GM12865 (cell line): ENCODE measurements at regions not wholly inside any gene's neighbourhood (a gene's known extent, or its start where the extent isn't known, plus 50 kb on each side); places are given as distances from the start of the nearest gene placed in this dataset.

Experiments used
- DNase-seq: peaks from one replicate; pipeline ENCODE4 v3.0.0; 2010; ENCODE audit warnings: low read depth
- H3K4me3 ChIP-seq: 2 replicates; pipeline ENCODE4 v1.5.1; 2011; ENCODE audit warnings: mild to moderate bottlenecking, low read depth, low read length, control low read depth
- TF ChIP-seq, protein P1 (sequence below): IDR thresholded peaks from 2 replicates; pipeline ENCODE4 v1.5.1; 2011; ENCODE audit warnings: low read length, control low read depth, low read depth, inconsistent platforms; ENCODE audit not compliant: insufficient read depth; ENCODE audit errors: missing control alignments

DNA sequence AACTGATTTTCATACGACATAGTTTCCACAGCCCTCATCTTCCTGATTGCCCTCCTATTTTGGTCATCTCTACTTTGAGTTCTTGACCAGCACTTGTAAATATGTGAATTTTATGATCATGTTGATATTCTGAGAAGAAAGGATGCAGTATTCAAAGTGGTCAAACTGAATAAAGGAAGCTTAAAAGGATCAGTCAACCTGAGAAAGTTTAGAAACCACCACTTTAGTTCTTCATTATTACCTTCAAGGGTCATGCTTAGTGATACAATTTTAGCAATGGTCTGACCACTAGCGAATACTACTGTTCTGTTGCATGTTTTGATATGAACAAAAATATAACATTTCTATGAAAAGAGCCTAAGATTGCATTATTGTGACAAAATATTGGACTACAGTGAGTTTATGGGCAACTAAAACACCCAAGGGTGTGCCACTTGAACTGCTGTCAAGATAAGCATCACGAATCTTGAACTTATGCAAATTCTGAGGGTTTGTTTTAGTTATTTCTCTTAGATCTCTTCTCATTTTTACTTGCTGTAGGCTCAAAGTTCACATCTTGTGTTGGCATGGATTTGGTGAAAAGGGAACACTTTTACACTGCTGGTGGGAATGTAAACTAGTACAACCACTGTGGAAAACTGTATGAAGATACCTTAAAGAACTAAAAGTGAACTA lies 247.7 kb downstream of the IPMK start:
- H3K4me3 ChIP-seq: no peak overlapping the region
- DNase-seq: no peak
- TF ChIP-seq, protein P1, sequence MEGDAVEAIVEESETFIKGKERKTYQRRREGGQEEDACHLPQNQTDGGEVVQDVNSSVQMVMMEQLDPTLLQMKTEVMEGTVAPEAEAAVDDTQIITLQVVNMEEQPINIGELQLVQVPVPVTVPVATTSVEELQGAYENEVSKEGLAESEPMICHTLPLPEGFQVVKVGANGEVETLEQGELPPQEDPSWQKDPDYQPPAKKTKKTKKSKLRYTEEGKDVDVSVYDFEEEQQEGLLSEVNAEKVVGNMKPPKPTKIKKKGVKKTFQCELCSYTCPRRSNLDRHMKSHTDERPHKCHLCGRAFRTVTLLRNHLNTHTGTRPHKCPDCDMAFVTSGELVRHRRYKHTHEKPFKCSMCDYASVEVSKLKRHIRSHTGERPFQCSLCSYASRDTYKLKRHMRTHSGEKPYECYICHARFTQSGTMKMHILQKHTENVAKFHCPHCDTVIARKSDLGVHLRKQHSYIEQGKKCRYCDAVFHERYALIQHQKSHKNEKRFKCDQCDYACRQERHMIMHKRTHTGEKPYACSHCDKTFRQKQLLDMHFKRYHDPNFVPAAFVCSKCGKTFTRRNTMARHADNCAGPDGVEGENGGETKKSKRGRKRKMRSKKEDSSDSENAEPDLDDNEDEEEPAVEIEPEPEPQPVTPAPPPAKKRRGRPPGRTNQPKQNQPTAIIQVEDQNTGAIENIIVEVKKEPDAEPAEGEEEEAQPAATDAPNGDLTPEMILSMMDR: no peak

DNA sequence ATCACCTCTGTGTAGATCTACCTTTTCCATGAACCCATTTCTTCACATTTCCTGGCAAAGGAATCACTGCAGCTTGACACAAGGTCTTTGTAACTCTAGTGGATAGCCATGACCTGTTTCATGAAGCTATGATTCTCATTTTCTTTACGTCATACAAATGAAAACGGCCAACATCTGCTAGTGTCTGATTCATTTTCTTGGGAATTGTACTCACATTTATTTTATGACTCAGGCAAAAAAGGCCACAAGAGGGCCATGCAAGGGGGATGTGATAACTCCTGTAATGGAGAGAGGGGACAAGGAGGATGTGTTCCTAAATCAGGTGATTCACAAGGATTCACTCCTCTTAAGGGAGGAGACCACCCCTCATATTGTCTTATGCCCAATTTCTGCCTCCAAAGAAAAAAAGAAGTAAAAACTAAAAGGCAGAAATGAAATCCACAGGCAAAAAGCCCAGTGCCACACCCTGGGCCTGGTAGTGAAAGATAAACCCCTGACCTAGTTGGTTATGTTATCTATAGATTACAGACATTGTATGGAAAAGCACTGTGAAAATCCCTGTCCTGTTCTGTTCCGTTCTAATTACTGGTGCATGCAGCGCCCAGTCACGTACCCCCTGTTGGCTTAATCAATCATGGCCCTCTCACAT lies 249.9 kb downstream of the IPMK start:
- TF ChIP-seq, protein P1: no peak
- no peak overlapping the region for H3K4me3 ChIP-seq
- no peak for DNase-seq

DNA sequence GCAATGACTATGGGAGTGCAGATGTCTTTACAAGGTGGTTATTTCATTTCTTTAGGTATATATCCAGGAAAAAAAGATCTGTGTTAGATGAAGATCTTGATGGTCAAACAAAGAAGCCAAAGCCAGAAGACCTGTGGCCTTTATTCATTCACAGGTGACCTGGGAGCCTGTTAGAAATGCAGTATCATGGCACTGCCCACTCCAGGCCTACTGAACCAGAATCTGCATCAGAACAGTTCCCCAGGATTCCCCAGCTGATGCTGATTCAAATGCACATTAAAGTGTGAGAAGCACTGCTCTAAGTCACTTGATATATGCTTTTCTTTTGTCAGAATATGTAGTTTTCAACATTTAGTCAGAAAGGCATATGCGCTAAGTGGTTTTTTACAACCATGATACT lies 251.1 kb downstream of the IPMK start:
- no peak overlapping the region for H3K4me3 ChIP-seq
- DNase-seq: no peak
- TF ChIP-seq, protein P1: no peak

DNA sequence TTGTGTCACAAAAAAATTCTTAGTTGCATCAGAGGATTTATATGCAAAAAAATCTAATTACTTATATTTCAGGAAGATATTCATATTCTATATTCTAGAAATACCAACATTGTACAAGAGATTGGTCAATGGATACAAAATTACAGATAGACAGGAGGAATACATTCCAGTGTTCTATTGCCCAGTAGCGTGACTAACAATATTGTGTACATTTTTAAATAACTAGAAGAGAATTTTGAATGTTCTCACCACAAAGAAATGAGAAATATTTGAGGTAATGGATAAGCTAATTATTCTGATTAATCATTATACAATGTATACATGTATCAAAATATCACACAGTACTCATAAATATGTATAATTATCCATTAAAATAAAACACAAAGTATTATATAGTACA lies 253.3 kb downstream of the IPMK start:
- DNase-seq: no peak
- TF ChIP-seq, protein P1: no peak

DNA sequence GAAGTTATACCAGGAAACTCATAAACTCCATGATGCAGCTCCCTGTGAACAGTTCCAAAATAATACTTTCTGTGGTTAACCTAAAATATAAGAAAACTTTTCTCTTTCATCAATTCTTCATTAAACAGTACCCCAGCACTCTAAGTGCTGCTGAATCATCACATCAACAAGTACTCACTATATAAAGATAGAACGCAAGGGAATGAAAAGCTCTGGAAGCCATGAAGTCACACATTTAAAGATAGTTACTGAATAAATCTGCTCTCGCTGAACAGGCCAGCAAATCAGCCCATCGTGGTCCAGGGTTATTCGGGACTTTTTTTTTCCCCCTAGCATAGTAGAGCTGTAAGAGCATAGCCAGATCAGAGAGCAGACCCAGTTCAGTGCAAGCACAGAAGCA lies 254.3 kb downstream of the IPMK start:
- H3K4me3 ChIP-seq: no peak overlapping the region
- no peak for DNase-seq
- TF ChIP-seq, protein P1: no peak

More for the DNA sequence above, 253.3 kb downstream of the IPMK start:
- H3K4me3 ChIP-seq: no peak overlapping the region

DNA sequence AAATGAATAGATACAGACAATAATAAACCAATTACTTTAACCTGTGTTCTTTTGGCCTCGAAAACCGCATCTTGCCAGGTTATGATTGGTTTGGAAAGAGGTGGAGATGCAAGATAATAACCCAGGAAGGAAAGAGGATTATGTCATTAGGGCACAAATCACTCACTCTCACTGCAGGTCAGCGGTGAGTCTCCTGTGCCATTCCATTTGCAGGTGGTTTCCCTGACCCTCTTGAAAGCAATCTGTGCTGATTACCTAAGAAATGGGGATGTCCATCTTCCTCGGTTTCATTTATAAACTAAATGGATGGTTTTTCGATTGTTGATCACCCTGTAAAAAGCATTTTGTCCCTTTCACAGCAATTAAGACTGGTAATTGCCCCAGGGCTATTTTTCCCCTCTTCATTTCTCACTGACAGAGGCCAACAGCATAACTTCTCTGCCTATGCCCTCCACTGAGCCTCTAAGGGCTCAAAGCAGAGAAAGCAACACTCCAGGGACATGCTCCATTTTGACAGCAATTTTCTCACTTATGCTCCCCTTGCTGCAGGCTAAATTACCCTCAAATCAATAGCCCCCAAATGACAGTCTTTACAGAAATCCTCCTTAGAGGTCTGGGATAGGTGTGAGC lies 257.5 kb downstream of the IPMK start:
- DNase-seq: peak; percentile 2
- H3K4me3 ChIP-seq: no peak overlapping the region
- TF ChIP-seq, protein P1: no peak

DNA sequence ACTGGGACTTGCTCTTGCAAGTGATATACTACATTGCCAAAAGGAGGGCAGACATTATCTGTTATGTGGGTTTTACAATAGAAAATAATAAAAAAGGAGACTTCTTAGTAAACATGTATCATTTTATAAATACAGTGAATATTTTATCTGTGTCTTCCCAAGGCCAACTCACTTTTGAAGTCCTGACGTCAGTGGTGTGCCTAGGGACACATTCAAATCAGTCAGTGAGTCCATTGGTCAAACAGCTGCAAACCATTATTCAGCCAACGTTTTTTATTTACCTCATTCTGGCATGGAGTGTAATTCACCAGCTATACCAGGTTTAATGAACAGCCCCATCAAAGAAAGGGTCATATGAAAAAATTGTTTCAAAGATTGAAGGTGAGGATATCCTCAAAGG lies 263.7 kb downstream of the IPMK start:
- TF ChIP-seq, protein P1: no peak
- H3K4me3 ChIP-seq: no peak overlapping the region
- DNase-seq: no peak
